Lower leg skin (tissue), 3 donors: ENCODE measurements at regions not wholly inside any gene's neighbourhood (a gene's known extent, or its start where the extent isn't known, plus 50 kb on each side); places are given as distances from the start of the nearest gene placed in this dataset.

Experiments
- CTCF ChIP-seq, 3 donors: fragments of 450-650 bp; IDR thresholded peaks; one replicate each; pipeline ENCODE4 v1.5.1; 2016; ENCODE audit warnings: antibody characterized with exemption in 3 of 3, mild to moderate bottlenecking in 3 of 3, moderate library complexity in 2 of 3
- POLR2A ChIP-seq, 2 donors: fragments of 450-650 bp; IDR thresholded peaks; one replicate each; pipeline ENCODE4 v1.6.1; 2016 to 2017; ENCODE audit warnings: antibody characterized with exemption in 2 of 2, mild to moderate bottlenecking in 1 of 2, moderate library complexity in 1 of 2

- TF ChIP-seq POLR2A (IDR thresholded peaks at IDR 0.05) (no peak), CTCF (IDR thresholded peaks at IDR 0.05) (no peak)
These were observed 74.7 kb upstream of the DRD2 start for GRCh38 chr11:113549611-113550578.
